HepG2 (cell line): ENCODE measurements at regions not wholly inside any gene's neighbourhood (a gene's known extent, or its start where the extent isn't known, plus 50 kb on each side); places are given as distances from the start of the nearest gene placed in this dataset.
"Not testable (repeated sequence)": the region's sequence is repeated elsewhere in the genome, so short reads cannot be mapped to it uniquely, and the experiment has no call there.

Experiments used
- CBFB ChIP-seq: sonication (generic); formaldehyde crosslinking; IDR thresholded peaks from 2 replicates; pipeline ENCODE4 v1.4.0; 2020; ENCODE audit warnings: missing genetic modification reagents
- CTCF ChIP-seq: sonication (generic); formaldehyde crosslinking; IDR thresholded peaks from 2 replicates; pipeline ENCODE4 v1.5.0; 2020; ENCODE audit warnings: mild to moderate bottlenecking, missing genetic modification reagents, moderate library complexity
- HMGXB4 ChIP-seq, 2 experiments: sonication (generic) in 1 of 2; formaldehyde crosslinking in 1 of 2; IDR thresholded peaks; 2 replicates each; pipeline versions ENCODE4 v1.4.0 to v1.6.1; 2018 to 2020; ENCODE audit warnings: missing genetic modification reagents in 2 of 2, borderline replicate concordance in 1 of 2, low read depth in 1 of 2, mild to moderate bottlenecking in 1 of 2, missing biosample characterization in 1 of 2
- MEF2D ChIP-seq: sonication (generic); formaldehyde crosslinking; IDR thresholded peaks from 2 replicates; pipeline ENCODE4 v1.5.1; 2020; ENCODE audit warnings: mild to moderate bottlenecking, missing genetic modification reagents
- RXRA ChIP-seq: sonication (generic); formaldehyde crosslinking; IDR thresholded peaks from 2 replicates; pipeline ENCODE4 v1.5.1; 2020; ENCODE audit warnings: missing genetic modification reagents
- SMARCE1 ChIP-seq: fragments of 450-650 bp; IDR thresholded peaks from 2 replicates; pipeline ENCODE4 v1.6.1; 2017; ENCODE audit warnings: borderline replicate concordance
- STAG1 ChIP-seq: sonication (generic); formaldehyde crosslinking; IDR thresholded peaks from 2 replicates; pipeline ENCODE4 v1.4.0; 2020; ENCODE audit warnings: missing genetic modification reagents

GRCh38 chr2:134062235-134062634, 191.6 kb upstream of the MGAT5 start:
- not testable (repeated sequence) for TF ChIP-seq SMARCE1; CTCF; CBFB (CRISPR knock-in tag); MEF2D (CRISPR knock-in tag); STAG1 (CRISPR knock-in tag); HMGXB4 (CRISPR knock-in tag; IDR thresholded peaks at IDR 0.05; ENCODE audit: borderline replicate concordance in 1 of 2, low read depth in 1 of 2); RXRA
